NCI-H1092 (cell line): ENCODE measurements at regions not wholly inside any gene's neighbourhood (a gene's known extent, or its start where the extent isn't known, plus 50 kb on each side); places are given as distances from the start of the nearest gene placed in this dataset.

Experiments
- DNase-seq: peaks from one replicate; lab custom pipeline; 2025; lab: John Stamatoyannopoulos, UW

DNA sequence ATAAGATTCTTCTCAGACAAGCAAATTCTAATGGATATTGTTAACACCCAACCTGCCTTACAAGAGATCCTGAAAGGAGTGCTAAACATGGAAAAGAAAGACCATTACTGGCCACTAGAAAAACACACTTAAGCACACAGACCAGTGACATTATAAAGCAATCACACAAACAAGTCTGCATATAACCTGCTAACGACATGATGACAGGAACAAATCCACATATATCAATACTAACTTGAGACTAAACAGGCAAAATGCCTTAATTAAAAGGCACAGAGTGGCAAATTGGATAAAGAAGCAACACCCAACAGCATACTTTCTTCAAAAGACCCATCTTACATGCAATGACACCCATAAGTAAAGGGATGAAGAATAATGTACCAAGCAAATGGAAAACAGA lies 100.5 kb upstream of the PCDH18 start:
- DNase-seq = no peak

DNA sequence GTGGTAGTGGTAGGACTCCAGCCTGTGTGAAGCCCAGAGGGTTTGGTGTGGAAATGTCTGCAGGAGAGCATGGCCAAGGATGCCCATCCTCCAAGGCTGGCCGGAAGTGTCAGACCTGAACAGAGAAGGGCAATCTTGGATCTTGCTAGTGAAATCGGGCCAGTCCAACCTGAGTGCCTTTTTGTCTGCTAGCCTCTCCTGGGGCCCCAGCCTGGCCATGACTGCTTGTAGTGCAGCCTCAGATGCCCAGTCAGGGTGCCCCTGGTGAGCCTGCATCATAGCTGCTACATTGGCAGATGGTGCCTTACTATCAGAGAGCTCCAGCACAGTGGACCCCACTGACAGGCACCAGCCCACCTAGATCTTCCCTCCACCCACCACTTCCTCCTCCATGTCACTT lies 99.3 kb upstream of the PCDH18 start:
- DNase-seq = no peak

DNA sequence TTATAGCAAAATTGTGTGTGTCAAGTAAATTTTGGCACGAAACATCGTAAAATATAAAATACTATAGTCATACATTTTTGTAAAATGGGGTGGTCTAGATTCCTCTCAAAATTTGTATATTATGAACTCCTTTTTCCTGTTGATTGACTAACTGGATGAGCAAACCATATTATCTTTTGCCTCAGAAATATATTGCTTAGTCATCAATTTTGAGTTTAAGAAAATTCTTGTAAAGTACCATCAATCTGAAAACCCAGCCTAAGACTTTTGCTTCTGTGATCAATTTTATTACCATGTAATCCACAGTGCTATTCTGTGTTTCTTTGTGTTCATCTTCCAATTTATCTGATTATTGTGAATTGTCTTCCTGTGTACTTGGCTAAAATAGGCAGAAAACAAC lies 98.0 kb upstream of the PCDH18 start:
- DNase-seq = no peak

DNA sequence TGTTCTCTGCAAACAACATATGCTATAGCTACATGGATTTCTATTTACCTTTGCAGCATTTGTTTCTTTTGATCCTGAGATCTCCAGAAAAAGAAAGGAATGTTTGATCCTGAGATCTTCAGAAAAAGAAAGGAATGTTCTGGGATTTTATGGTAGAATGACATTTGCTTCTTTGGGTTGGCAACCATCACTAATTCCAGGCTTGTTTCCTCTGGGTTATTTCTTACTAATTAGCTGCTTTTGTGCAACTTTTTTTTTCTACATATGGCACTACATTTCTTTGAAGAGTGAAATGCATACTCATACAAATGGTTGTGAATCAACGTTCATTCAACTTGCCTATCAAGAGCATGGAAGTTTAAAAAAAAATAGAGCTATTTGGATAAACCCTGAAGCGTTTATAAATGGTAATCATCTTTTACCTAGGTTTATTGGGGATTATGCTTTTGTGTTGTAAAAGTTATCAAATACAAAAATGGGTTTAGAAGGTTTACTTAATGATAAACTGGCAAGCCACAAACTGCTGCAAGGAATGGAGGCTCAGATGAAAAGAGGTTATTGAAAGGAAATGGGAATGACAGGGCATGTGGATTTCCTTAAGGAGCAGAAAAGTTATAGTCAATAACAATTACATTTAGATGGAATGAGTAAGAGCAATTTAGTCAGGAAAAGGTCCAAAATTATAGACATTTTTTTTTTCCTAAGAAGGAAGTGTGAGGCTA lies 95.6 kb upstream of the PCDH18 start:
- DNase-seq = no peak

DNA sequence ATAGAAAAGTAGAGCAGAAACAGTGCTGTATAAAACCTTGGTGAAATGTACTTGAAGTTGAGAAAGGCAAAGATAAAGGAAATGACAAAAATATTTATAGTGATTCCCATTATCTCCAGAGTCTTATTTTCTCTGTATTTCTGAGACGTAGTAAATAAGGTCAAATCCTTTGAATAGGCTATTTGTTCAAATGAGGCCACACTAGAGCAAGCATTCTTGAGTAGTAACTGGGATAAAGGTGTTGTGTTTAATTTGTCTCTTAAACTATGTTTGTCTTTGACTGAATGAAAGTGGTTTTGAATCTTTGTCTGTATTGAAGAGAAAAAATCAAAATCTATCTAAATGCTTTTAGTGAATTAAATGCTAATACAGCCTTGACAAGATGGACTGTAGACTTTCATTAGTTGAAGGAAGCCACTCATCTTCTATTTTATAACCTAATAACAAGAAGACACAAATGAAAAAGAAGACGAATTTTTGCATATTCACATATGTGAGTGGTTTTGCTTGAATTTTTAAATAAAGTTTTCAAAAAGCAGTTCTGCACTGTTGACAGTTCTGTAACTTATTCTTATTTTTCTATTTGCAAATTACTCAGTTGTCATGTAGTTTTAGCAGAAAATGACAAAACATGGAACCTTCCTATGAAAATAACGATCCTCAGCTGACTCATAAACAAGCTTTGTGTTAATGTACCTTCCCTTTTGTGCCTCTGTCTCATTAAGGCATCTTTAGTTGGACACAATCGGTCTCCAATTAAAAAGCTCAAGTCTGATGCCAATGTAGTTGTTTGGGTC lies 94.8 kb upstream of the PCDH18 start:
- no peak for DNase-seq

DNA sequence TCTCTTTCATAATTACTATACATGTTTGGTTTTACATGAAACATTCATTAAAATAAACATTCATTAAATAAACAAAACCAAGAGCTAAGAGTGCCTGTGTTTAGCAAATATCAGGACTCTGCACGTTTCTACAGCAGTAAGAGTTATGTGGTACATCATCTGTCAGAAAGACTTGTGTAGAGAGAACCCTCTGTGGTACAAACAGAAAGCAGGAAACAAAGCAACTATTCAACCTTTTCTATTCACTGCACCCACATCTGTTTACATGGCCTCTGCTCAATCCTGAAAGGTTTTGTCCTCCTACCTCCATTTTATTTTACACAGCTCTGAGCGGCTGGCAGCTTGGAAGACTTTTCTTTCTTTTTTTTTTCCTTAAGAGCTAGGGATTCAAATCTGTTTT lies 90.7 kb upstream of the PCDH18 start:
- DNase-seq = peak; percentile 58

DNA sequence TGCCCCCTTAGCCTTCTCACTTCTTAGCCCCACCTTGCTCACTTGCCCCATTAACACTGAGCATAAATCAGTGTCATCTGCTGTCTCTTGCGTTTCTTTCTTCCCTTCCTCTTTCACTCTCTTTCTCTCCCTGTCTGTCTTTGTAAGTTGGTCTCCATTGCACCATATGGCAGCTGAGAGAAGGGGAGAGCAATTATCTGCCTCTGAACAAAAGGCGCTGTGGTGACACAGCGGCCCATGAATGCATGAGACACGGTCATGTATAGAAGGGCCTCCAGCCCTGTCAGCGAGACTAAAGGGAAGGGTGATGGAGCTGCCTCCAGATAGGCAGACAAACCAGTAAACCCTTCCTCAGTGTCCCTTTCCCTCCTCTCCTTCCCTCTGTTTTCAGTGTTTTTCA lies 88.8 kb upstream of the PCDH18 start:
- DNase-seq = peak; percentile 36

DNA sequence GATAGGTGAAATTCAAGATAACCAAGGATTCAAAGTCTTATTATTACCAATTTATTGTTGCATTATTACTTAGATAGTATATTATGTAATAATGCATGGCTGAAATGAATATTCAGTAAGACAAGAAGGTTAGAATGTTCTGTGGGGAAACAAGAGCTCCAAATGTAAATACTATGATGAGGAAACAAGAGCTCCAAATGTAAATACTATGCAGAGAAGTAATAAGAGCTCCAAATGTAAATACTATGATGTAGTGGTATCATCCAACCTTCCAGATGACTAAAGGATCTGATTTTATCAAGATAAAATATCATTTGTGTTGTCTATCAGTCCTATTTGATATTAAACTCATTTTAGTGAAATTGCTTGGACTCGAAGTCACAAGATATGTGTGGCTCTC lies 82.2 kb upstream of the PCDH18 start:
- DNase-seq = peak; percentile 13

DNA sequence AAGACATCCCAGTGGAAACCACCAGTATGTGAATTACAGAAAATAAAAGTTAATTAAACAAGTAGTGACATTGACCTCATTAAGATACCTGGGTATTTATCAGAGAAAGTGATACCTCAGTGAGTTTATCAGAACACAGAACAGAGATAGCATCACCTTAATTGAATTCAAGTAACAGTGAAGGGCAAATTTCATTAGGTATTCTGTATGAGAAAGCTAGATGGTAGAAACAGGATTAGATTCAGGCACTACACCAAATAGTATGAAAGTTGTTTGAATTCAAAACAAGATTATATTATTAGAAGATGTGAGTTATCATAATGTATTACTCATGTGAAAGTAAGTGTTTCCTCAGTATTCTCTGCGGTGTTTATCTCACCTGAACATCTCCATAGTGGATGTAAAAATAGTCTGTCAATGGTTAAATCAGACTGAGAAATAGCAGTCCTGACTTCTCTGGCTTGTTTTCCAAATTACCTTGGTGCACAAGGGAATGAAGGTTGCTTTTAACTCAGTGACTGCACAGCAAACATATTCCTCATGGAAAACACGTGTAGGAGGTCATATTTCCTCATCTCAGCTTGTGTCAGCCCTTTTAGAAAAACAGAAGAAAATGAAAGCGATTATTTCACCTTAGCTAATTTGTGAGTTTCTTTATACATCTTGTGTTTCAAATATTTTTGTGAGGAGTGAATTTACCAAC lies 79.9 kb upstream of the PCDH18 start:
- no peak for DNase-seq

DNA sequence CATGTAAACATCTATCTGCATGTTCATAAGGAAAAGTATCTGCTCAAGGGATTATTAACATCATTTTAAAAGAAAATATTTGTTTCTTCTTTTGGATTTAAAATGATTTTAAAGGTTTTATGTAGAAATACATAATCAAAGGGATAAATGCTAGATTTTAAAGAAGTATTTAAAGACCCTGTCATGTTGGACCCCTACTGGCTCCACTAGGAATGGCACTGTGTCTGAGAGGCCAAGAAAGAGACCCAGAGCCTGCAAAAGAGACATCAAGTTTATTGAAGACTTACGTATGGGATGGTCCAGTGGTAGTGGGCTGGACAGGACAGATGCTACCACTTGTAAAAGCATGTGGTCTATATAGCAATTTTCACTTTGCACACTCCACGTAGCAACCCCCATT lies 78.7 kb upstream of the PCDH18 start:
- DNase-seq = no peak

DNA sequence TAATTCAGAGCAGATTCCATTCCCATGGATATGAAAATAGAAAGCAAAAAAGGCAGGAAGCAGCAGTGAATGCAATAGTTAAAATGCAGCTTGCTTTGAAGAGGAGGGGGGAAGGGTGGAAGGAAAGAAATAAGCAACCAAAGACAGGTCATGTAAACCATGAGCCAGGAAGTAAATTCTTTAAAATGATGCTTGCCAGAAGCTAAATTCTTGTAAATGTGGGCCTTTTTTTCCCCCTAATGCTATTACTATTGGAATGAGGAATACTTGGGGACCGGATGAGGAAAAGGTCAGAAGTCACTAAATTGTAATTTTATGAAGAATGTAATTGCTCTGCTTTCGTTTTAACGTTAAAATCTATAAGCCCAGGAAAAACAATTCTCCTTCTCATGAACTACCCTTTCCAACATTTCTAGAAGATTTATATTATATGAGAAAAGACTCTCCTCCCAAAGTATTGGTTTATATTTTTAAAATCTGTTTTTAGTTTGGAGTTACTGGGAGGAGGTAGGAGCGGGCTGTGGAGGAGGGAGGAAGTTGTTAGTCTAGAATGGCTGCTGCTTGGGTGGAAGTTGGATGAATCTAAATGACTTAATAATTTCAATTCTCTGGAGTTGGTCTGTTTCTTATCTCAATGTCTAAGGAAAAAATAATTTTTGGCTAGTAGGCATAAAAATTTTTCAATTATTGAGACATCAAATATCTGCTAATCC lies 77.6 kb upstream of the PCDH18 start:
- DNase-seq = no peak

DNA sequence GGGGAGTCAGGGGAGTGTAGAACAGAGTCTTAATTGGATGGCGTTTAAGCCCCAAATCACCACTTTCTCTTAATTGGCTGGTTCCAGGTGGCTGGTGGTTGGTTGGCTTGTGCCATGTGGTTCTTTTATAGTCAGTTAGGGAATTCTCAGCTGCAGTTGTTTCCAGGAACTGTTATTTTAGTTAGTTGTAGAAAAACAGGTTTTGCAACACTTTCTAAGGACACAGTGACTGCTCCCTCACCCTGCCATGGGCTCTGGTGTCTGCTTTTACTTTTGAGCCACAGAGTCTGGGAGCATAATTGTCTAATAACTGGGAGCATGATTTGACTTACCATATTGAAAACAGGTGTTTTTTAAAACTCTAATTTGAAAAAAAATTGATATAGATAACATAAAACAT lies 75.8 kb upstream of the PCDH18 start:
- no peak for DNase-seq

DNA sequence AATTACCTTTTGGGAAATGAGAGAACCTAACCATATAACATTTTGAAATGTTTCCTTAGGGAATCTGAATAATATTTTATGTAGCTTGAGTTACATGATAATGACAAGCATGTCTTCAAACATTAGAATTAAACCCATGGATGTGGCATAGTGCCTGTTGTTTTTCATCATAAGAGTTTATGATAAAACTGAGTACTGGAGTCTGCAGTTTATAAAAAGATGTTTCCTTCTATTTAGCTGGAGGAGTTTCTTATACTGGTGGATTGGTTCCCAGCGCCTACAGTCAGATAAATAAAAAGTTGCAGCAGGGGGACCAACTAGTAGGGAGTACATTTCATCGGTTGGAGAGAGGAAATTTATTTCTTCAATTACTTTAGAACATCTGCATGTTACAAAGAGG lies 70.1 kb upstream of the PCDH18 start:
- no peak for DNase-seq

DNA sequence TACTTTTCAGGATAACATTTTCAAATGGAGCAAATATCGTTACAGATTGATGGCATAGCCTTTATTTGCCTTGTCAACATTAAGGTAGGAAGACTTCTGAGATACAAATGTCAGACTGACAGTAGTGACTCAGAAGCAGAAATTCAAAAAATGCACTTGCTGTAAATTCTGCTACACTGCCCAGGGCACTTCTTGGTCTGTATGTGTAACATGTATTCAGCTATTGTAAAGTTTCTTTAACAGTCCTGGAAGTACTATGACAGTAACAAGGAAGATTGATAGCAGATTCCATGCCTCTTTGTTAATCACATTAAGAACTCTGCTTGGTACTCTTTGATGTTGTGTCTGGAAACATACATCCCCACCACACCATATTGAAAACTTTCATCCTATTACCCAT lies 69.6 kb upstream of the PCDH18 start:
- DNase-seq = no peak

DNA sequence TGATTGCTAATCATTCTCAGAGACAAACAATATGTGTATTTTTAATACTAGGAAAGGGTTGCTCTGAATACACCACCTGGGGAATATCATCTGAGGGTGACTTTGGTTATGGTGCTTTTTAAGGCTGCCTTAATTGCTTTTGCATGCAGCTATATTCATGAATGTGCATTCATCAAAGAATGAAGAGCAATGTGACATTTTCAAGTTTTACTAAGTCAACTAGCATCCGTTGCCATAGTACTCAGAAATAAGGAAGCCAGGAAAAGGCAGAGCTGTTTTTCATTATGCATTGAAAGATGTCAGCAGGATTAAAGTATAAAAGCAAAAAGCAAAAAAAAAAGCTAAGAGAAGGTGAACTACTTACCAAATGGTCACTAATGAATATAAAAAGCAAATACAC lies 67.4 kb upstream of the PCDH18 start:
- DNase-seq = no peak

DNA sequence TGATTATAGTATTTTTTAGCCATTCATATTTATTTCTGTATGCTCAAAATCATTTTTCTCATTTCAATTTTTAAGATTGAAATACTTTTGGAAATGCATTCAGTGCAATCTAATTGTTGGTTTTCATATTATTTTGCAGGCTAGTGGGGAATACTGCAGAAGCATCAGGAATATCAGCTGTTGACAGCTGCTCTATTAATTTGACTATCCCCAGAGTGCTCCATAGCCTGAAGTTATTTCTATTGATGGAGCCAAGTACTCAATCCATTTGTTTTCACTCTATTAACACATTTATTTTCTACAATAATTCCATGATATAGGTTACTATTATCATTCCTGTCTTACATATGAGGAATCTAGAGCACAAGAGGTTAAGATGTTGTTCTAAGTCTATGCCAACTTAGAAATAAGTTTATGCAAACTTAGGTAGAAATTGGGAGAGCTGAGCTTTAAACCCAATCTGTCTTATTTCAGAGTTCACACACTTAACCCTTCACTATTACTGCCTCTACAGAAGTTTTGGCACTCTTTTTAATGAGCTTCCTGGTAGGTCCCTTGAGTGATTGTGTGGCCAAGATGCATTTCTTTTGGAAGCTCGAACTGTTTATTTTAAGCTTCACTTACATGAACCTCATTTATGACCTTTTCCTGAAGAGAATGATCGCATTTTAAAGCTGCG lies 65.6 kb upstream of the PCDH18 start:
- DNase-seq = no peak

DNA sequence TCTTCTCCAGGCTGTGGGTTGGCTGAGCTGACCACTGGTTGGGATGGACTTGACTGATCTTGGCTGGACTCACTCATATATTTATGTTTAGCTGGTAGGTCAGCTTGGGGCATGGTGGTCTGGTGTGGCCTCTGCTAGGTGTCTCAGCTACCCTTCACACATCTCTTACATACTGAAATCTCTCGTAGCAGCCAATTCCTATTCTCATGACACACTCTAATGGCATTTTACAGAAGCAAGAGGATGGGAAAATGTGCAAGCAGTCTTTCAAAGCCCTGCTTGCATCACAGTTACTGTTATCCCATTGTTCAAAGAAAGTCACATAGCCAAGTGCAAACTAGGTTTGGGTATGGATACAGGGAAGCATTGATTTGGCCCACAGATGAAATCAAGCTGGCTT lies 55.5 kb upstream of the PCDH18 start:
- no peak for DNase-seq

DNA sequence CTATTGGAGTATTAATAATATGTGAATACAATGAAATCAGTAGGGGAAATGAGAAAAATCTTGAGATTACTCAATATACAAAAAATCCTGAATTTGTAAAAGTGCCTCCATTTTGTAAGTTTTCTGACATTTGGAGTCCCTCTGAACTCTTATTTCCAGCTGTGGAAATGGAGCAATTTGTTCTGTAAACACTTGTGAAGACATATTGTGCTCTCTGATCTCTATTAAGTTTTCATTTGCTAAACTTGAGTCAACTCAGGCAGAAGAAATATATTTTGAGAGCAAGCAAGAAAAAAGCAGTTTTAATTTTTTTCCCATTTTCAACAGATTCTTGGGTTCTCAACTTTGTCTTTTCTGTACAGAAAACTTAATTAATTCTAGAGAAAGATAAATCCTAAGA lies 51.4 kb upstream of the PCDH18 start:
- DNase-seq = no peak
